ENCODE measurements at regions not wholly inside any gene's neighbourhood (a gene's known extent, or its start where the extent isn't known, plus 50 kb on each side); places are given as distances from the start of the nearest gene placed in this dataset.

- DNase-seq = no peak
Observed at GRCh38 chr1:219664310-219665029, 51.6 kb upstream of the ZC3H11B start.

Data from GOT3 (cell line).